DOHH2 (cell line): ENCODE measurements at regions not wholly inside any gene's neighbourhood (a gene's known extent, or its start where the extent isn't known, plus 50 kb on each side); places are given as distances from the start of the nearest gene placed in this dataset.

Source experiments
- CTCF ChIP-seq: fragments of 200-600 bp; sonication (generic); IDR thresholded peaks from one replicate; pipeline ENCODE4 v1.5.1; 2014; ENCODE audit warnings: antibody characterized with exemption, mild to moderate bottlenecking, low read depth, low read length; ENCODE audit not compliant: poor library complexity, severe bottlenecking
- EZH2phosphoT487 ChIP-seq: fragments of 200-600 bp; sonication (generic); IDR thresholded peaks from 2 replicates; pipeline ENCODE4 v1.6.1; 2017; ENCODE audit warnings: borderline replicate concordance, mild to moderate bottlenecking, antibody characterized with exemption, low read length, moderate library complexity, mixed read lengths

GRCh38 chr6:94215552-94215951, 796.2 kb upstream of the EPHA7 start:
- TF ChIP-seq CTCF (no peak), EZH2phosphoT487 (no peak)
